OCI-LY3 (cell line): ENCODE measurements at regions not wholly inside any gene's neighbourhood (a gene's known extent, or its start where the extent isn't known, plus 50 kb on each side); places are given as distances from the start of the nearest gene placed in this dataset.

Experiments used
- CTCF ChIP-seq: fragments of 200-600, 300-600 bp; sonication (generic); IDR thresholded peaks from 2 replicates; pipeline ENCODE4 v1.5.1; 2014; ENCODE audit warnings: antibody characterized with exemption, low read length, low read depth
- EZH2phosphoT487 ChIP-seq: fragments of 200-600 bp; shearing (Covaris generic); IDR thresholded peaks from 2 replicates; pipeline ENCODE4 v1.6.1; 2018; ENCODE audit warnings: antibody characterized with exemption, mixed run types, low read depth

GRCh38 chr1:79655876-79656275 lies 649.3 kb upstream of the ADGRL4 start:
- TF ChIP-seq CTCF (no peak), EZH2phosphoT487 (no peak)
